HG02798 (cell line): ENCODE measurements at regions not wholly inside any gene's neighbourhood (a gene's known extent, or its start where the extent isn't known, plus 50 kb on each side); places are given as distances from the start of the nearest gene placed in this dataset.
A peak's percentile ranks its signal among the peaks of the same experiment; 100 is the strongest.
"Not testable (repeated sequence)": the region's sequence is repeated elsewhere in the genome, so short reads cannot be mapped to it uniquely, and the experiment has no call there.

Source experiments
- ATAC-seq: cut with Tn5 transposase; IDR thresholded peaks from one replicate; pipeline ENCODE4 v1.9.1; 2021; ENCODE audit warnings: mild to moderate bottlenecking; ENCODE audit not compliant: unreplicated experiment, poor library complexity

DNA sequence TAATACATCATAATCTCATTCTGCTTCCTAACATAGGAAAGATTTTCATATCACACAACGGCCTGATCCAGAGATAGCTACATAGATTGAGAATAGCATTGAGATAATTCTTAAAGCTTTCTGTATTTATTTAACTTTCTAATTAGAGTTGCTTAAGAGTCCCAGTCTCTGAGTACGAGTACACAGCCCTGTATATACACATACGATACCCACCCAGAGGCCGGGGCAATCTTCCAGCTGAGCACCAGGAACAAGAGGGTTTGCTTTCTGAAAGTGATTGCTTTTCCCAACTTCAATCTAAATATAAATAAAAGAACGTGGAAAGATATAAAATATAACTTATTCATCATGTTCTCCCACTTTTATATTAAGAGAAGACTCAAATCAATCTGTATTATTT lies 313.8 kb downstream of the COL12A1 start:
- ATAC-seq = no peak

DNA sequence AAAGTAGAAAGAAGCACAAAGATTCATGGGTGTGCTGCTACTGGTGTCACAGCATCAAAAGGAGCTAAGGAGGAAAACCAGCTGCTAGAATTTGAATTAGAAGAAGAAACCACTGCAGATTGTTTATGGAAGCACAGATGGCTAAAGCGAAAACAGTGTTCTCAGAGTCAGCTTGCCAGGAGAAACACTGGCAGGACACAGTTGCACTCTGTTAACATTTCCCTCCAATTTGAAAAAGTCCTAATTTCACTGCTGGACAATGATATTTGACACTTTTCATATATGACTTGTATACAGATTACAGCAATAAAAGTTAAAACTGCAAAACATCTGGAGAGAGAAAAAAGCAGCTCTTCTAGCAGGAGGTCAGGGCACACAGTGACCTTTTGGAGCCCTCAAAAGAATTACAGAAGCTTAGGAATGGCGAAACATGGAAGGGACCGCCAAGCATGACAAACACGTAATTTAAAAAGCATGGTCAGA lies 314.5 kb downstream of the COL12A1 start:
- ATAC-seq = no peak

DNA sequence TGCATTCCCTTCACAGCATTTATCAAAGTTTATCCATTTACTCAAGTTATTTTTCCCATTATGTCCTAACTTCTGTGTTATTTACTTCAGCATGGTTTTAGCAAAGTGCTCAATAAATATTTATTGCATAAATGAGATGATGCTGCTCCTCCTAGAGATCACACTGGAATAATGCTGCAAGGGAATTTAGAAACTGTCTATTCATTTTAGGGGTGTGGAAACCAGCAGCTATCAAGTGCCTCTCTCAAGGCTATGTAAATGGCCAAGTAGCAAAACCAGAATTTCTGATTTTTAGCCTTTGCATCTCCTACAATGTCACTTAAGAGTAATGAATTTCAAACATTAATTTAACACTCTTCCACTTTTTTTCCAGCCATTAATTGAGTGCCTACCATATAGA lies 316.2 kb downstream of the COL12A1 start:
- no peak for ATAC-seq

DNA sequence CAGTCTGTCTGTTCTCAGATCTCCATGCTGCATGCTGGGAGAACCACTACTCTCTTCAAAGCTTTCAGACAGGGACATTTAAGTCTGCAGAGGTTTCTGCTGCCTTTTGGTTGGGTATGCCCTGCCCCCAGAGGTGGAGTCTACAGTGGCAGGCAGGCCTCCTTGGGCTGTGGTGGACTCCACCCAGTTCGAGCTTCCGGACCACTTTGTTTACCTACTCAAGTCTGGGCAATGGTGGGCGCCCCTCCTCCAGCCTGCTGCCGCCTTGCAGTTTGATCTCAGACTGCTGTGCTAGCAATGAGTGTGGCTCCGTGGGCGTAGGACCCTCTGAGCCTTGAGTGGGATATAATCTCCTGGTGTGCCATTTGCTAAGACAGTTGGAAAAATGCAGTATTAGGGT lies 317.1 kb downstream of the COL12A1 start:
- not testable (repeated sequence) for ATAC-seq

DNA sequence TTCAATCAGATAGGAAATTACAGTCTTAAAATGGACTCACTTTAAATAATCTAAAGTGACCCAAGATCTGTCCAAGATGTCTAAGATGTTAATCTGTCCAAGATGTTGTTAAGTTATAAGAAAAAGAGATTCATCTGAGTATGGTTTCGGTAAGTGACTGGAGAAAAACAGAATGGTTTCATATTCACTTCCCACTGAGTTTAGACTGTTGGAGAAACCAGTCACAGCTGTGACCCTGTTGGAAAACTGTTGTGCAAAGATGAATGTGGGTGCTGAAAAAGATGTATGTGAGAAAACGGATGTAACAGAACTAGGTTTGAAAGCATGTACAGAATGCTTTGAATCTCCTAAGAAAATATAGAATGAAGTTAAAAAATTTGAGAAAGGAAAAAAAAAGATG lies 325.9 kb downstream of the COL12A1 start:
- ATAC-seq = no peak

DNA sequence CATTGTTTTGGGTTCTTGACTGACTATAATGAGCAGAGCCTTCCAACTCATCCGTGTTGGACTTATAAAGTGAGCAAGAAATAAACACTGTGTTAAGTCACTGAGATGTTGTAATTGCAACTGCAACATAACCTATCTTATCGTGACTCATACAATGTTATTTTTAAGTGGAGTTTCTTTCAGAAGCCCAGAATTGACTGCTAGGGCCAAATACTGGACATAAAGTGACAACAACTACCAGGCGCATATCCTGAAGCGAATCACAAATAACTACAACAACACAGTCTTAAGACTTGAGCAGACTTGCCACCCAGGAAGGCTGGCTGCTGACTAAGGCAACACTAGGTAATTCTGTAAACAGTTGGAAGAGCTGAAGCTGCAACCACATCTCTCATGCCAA lies 326.6 kb downstream of the COL12A1 start:
- ATAC-seq = no peak

DNA sequence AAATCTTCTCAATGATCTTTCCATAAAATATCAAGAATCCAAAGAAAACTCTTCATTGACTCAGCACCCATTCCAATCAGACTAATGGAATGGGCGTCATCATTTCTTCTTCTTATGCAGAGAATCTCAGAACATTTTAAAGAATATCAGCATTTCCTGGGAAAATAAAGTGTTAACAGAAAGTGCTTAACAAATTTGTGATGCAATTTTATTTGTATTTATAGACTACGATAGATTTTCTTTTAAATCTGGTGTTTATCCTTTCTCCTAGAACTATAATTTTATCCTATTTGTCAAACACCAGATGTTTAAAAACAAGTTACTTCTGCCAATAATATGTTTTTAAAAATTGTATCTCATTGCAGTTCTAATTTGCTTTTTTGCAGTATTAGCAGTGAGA lies 330.7 kb downstream of the COL12A1 start:
- ATAC-seq = no peak

DNA sequence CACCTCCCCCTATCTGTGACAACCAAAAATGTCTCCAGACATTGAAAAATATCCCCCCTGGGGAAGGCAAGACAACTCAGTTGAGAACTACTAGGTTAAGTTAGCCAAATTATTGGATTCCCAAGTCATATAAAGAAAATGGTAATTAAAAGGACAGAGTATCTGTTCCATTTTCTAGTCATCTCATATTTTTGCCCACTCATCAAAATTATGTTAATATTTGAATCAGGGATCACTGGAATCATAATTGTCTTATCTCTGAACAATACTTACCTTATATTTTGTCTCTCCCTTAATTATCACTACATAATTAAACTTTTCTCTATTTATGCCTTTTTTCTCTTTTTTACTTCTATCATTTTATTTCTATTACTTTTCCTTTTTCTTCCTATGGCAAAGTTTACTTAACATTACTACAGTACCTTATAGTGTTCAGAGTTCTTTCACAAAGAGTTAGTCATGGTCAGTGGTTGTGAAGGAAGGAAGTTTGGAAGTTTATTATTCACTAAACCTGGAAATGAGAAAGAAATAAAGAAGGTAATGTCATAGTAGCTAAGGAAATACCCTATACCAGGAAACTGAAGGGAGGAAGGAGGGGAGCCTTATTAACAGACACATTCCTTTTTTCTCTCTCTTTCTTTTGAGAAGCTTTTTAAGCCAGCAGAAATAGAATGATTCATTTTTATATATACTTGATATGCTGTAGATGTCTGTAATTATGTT lies 332.9 kb downstream of the COL12A1 start:
- no peak for ATAC-seq

DNA sequence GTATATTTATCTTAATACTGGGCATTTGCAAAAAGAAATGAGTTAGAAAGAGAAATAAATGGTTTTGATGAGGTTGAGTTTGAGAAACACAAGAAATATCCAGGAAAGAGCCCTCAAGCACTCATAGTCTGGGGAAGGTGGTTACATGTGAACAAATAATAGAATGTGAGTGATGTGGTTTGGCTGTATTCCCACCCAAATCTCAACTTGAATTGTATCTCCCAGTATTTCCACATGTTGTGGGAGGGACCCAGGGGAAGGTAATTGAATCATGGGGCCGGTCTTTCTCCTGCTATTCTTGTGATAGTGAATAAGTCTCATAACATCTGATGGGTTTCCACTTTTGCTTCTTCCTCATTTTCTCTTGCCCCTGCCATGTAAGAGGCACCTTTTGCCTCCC lies 334.1 kb downstream of the COL12A1 start:
- ATAC-seq = no peak

DNA sequence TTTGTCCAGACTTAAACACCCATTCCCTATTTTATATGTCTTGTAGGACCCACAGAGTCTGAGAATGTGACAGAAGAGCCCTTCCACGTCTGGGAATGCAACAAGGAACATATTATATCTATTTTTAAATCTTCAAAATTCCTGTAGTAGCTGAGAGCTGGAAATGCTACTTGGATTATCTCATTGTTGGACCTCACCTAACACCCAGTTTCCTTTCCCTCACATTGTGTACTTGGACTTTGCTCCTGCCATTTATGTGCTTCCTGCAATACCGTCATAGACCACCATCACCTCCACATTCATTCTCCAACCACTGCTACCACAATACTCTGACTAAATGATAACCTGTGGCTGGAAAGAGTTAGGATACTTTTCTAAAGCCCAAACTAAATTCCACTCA lies 335.4 kb downstream of the COL12A1 start:
- ATAC-seq = peak; percentile 65

DNA sequence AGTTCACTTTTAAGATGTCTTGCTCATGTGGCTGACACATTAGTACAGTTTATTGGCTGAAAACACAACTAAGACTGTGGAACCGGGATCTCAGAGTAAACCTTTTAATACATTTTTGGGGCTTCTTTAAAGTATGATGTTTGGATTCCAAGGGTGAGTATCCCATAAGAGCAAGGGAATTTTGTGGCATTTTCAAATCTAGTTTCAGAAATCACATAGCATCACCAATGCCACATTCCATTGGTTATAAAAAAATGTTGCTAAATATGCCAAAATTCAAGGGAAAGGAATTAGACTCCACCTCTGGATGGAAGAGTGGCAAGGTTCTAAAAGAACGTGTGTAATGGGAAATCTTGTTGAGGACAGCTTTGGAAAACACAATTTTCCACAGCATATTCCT lies 338.6 kb downstream of the COL12A1 start:
- ATAC-seq = no peak

DNA sequence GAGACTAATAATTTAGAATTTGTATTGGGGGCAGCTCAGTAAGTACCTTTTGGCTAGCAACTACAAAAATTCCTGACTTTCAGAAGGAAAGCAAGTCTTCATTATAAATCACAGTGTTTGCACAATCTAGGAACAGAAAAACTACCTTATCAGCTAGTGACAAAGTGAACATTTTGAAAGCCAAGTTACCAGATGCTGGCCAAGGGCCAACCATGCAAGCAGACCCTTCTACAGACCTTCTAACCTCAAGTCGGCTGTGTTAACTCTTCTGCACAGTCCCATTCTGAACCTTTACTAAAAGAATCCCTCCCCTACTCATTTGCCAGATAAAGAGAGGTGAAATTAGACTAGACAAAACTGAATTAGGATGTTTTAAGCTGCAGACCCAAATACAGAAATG lies 341.9 kb downstream of the COL12A1 start:
- no peak for ATAC-seq

DNA sequence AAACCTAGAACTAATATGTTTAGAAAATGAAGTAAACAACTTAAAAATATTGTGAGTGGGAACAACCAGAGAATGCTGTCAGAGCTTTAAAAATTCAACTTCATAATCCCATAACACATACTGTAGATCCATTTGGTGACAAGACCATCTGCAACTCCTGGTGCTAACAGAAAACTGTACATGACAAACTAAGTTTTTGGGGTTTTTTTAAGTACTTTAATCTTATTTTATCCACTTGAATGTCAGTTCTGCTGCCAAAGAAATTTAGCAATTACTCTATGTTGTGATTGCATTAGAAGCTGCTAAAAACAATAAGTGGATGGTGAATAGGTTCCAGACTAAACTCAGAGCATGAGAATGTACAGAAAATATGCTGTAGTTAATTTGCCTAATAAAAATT lies 345.4 kb downstream of the COL12A1 start:
- no peak for ATAC-seq

DNA sequence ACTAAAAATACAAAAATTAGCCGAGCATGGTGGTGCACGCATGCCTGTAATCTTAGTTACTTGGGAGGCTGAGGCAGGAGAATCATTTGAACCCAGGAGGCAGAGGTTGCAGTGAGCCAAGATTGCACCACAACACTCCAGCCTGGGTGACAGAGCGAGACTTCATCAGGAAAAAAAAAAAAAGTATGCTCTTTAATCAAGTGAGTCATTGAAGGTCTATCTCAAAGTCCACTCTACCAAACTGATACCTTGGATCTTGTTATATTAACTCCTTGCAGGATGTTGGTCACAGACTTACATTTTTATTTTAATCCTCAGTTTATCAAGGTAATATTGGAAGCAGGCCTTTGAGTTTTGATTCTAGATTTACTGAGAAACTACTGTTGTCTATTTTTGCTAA lies 348.7 kb downstream of the COL12A1 start:
- ATAC-seq = no peak

DNA sequence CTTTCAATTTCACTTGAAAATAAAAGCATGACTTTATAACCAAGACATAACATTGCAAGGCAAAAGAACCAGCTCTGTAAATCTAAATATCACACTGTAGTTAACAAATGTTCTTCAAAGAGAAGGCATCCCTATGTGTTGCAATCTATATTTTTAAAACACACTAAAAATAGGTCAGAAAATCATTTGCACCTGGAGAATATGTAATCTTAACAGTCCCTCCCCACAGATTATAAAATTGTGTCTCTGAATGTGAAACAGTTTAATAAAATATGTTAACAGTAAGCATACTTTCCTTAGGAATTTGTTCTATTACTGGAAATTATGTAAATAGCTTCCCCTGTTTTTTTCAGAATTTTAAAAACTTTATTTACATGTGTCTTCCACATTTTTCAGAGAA lies 351.9 kb downstream of the COL12A1 start:
- no peak for ATAC-seq

DNA sequence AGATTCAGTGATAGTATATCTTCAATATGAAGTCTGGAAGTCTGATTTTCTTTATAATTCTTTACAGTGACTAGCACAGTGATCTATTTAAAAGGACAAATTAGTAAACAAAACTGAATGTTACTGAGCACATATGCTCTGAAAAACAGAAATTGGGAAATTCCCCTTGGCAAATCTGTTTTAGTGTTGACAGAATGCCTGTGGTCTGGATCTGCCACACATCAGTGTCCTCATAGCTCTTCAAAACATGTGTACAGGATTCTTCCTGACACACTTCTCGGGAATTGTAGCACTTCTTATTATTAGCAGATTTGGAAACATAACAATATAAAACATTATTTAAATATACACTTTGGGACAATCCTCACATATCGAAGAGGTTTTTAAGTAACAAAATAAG lies 354.3 kb downstream of the COL12A1 start:
- no peak for ATAC-seq

DNA sequence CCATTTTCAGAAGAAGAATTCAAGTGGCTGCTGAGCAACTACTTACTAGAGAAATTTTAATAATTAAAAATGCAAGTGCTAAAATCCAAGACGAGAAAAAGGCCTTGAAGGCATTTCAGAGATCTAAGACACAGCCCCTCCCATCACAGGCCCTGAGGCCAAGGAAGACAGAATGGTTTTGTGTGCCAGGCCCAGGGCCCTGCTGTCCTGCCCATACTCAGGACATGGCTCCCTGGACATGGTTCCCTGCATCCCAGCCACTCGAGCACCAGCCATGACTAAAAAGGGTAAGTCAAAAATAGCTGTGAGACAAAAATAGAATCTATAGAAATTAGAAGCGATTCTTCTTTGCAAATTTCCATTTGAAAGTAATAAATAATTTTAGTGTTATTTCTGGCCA lies 364.9 kb downstream of the COL12A1 start:
- ATAC-seq = no peak

DNA sequence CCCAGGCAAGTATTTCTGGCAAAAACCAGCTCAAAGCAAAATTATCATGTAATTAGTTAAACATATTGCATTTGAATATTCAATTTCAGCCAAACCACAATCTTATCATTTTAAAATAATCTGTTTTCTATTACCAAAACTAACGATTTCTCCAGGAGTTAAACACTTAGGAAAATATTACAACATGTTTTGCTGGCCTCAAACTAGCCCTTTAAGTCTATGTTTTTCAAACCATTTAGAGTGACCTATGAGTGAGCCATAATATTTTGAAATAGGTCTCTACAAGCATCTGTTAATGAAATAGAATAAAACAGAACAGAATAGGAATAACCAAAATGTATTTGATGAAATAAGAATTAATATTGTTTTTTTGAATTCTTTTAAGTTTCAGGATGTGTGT lies 370.9 kb downstream of the COL12A1 start:
- no peak for ATAC-seq

DNA sequence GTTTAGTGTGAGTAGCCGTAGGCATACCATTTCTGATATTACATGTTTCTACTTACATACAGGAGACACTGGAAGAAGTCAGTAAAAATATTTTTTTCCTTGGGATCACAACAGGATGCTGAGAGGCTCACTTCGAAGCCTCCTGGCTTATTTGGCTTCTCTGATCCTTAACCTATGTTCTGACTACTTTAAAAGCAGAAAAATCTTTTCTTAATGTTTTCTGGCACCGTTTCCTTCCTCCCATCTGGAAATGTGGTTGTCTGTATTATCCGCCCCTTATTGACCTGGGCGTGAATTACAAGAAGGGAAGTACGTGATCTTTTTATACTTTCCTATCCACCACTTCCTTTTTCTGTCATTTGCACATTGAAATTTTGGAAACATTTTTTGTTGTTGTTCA lies 379.6 kb downstream of the COL12A1 start:
- ATAC-seq = no peak

DNA sequence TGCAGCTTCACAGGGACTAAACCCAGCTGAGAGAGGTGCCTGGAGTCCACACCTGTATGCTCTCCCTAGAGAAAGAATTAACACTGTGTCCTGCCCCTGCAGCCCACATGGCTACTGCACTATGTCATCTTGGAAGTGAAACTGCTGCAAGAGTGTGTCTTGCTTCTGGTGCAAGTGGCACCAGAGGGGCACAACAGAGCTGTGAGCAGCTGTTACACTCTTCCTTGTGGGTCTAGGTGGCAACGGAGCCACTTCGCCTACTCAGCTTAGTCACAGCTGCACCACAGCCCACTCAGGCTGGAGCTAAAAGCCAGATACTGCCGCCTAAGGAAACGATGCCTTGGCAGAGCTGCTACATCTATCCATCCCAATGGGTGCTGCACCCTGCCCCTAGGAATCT lies 391.4 kb downstream of the COL12A1 start:
- ATAC-seq = peak; percentile 60

DNA sequence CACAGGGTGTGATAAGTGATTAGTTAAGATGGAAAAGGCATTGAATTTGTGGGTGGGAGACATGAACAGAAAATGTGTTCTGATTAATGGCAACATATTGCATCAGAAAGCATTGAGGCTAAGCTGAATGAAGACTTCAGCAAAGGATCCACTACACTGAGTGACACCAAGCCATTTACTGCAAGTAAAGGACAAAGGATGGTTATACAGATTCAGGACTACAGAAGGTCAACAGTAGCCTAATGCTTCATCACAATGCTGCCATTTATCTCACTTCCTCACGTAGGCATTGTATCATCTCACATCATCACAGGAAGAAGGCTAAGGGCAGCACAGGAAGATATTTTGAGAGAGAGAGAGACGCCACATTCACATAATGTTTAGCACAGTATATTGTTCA lies 398.2 kb downstream of the COL12A1 start:
- no peak for ATAC-seq

DNA sequence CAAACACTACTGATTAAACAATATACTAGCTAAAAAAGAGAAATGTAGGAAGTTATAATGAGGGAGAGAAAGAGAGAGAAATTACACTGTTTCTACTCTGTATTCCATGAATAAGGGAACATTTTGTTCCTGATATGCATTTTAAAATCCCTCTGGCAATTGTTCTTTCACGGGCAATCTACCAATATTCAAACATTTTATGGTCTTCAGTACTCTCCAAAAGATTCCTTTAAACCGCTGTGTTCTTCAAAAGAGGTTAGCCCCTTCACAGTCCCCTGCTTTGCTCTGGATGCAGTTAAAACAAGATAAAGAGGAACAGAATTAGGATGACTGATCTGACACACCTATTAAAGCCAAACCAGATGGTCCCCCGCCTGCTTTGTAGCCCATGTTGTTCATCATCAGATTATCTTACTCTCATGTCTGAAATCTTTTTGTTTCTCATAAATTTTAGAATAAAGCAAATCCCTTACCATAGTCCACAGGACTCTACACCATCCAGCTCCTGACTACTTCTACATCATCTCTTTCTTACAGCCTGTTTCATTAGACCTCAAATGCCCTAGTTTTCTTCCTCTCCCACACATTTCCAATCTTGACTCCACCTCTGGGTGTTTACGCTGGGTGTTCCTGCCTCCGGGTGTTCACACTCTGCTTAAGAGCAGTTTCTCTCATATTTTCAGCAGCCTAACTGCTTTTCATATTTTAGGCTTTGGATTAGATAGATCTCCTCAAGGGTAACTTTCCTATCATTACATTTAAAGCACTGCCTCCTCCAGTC lies 399.7 kb downstream of the COL12A1 start:
- ATAC-seq = no peak
